Left lung (tissue), 4 donors: ENCODE measurements at regions not wholly inside any gene's neighbourhood (a gene's known extent, or its start where the extent isn't known, plus 50 kb on each side); places are given as distances from the start of the nearest gene placed in this dataset.
"Not testable (repeated sequence)": the region's sequence is repeated elsewhere in the genome, so short reads cannot be mapped to it uniquely, and the experiment has no call there.

Source experiments
- ATAC-seq: fragments of 200-7000 bp; cut with Tn5 transposase; one replicate; pipeline ENCODE4 v1.9.1; 2020; ENCODE audit warnings: moderate library complexity
- DNase-seq, 4 donors: peaks; one replicate each; pipeline ENCODE4 v3.0.0-alpha.2; 2013 to 2020
- H3K27ac ChIP-seq, 2 donors: fragments of 200-600 bp; sonication (generic) in 1 of 2; one replicate each; pipeline versions ENCODE4 v1.5.0 to v1.8.0; 2020 to 2021
- H3K27me3 ChIP-seq, 2 donors: fragments of 200-600 bp; sonication (generic) in 1 of 2; one replicate each; pipeline versions ENCODE4 v1.5.0 to v1.8.0; 2020 to 2021
- H3K36me3 ChIP-seq, 2 donors: fragments of 200-600 bp; sonication (generic) in 1 of 2; one replicate each; pipeline versions ENCODE4 v1.5.0 to v1.8.0; 2020 to 2021
- H3K4me1 ChIP-seq, 2 donors: fragments of 200-600 bp; one replicate each; pipeline ENCODE4 v1.8.0; 2021
- H3K4me3 ChIP-seq, 2 donors: fragments of 200-600 bp; sonication (generic) in 1 of 2; one replicate each; pipeline versions ENCODE4 v1.5.0 to v1.8.0; 2020 to 2021; ENCODE audit warnings: mild to moderate bottlenecking in 1 of 2
- H3K9me3 ChIP-seq, 2 donors: fragments of 200-600 bp; sonication (generic) in 1 of 2; one replicate each; pipeline versions ENCODE4 v1.5.0 to v1.8.0; 2020 to 2021
- intact Hi-C, 2 donors: fragments of 100-400 bp; cut with DNase I; formaldehyde crosslinking; loops; one replicate each; pipeline versions ENCODE4 v1.11.2 to v1.14.2; 2022
- TF ChIP-seq, protein P1 (sequence below), 2 donors: fragments of 200-600 bp; sonication (generic) in 1 of 2; IDR thresholded peaks; one replicate each; pipeline versions ENCODE4 v1.5.0 to v1.8.0; 2021; ENCODE audit warnings: antibody characterized with exemption in 2 of 2
- donor health status: DM: no; HTN: yes; CAD: no.
- donor health status: DM: no; HTN: no; CAD: no.

DNA sequence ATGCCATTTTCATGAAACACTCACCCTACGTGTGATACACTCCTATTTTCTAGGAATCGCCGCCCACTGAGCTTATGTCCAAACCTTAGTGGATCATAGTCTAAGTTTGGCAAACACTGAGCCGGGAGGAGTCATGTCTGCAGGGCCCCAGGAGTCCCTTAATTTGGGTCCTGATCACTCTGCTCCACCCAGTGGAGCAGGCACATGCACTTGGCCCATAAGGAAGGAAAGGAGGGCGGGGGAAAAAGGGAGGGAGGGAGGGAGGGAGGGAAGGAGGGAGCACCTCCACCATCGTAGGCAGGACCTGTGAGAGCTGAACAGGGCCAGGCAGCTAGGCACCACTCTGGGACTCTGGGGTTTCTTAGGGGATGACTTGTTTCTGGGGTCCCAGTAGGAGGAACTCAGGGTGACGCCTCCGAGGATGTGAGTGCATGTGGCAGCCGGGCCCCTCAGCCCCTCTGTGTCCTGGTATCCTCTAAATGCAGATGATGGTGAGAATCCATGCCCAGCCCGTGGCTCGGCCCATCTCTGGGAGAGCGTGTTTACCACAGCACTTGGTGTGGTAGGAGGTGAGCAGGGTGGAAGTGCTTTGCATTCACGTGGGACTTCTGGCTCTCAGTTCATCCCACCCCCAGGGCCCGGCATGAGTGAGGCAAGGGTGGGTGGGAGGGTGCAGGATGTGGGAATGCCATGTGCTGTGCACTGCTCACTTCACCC is 109.4 kb downstream of the KLF13 start:
- H3K9me3 ChIP-seq: no peaks in the 10 kb centered on the region
- no peaks in the 10 kb centered on the region for H3K27me3 ChIP-seq
- H3K4me3 ChIP-seq: peak overlapping the region in 1 of 2 donors; percentile 29
- H3K4me1 ChIP-seq: peaks cover 18 to 65% of the 10 kb centered on the region in 2 donors
- H3K27ac ChIP-seq: peak overlapping the region; percentile 74 to 92
- H3K36me3 ChIP-seq: no peaks in the 10 kb centered on the region
- TF ChIP-seq, protein P1, sequence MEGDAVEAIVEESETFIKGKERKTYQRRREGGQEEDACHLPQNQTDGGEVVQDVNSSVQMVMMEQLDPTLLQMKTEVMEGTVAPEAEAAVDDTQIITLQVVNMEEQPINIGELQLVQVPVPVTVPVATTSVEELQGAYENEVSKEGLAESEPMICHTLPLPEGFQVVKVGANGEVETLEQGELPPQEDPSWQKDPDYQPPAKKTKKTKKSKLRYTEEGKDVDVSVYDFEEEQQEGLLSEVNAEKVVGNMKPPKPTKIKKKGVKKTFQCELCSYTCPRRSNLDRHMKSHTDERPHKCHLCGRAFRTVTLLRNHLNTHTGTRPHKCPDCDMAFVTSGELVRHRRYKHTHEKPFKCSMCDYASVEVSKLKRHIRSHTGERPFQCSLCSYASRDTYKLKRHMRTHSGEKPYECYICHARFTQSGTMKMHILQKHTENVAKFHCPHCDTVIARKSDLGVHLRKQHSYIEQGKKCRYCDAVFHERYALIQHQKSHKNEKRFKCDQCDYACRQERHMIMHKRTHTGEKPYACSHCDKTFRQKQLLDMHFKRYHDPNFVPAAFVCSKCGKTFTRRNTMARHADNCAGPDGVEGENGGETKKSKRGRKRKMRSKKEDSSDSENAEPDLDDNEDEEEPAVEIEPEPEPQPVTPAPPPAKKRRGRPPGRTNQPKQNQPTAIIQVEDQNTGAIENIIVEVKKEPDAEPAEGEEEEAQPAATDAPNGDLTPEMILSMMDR (IDR thresholded peaks at IDR 0.05): no peak
- ATAC-seq: peak; percentile 1
- no peak for DNase-seq
- intact Hi-C loops: loop anchor here in 1 of 2 donors (10.0 kb wide), 1 partner anchor 221 kb away; no protein-coding TSS in a partner anchor

DNA sequence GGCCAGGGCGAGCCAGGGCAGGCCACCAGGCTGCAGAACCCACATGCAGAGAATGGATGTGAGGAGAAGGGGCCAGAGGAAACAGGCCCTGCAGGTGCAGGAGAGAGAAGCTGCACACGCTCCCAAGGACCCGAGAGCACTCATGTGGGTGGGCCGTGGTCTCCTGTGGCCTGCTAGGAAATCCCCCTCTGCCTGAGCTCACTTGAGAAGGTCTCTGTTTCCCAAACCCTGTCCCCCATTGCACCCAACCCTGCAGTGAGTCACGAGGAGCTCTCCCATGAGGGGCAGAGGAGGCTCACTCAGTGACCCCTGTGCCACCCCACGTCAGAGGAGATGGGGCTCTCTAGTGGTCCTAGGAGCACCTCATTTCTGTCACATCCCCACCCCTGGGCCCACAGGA is 111.1 kb downstream of the KLF13 start:
- no peak for ATAC-seq
- TF ChIP-seq, protein P1 (IDR thresholded peaks at IDR 0.05): no peak
- no peaks in the 10 kb centered on the region for H3K36me3 ChIP-seq
- no peaks in the 10 kb centered on the region for H3K9me3 ChIP-seq
- peaks cover 18 to 73% of the 10 kb centered on the region in 2 donors for H3K4me1 ChIP-seq
- H3K27ac ChIP-seq: no peak overlapping the region
- intact Hi-C loops: loop anchor here in 1 of 2 donors (10.0 kb wide), 1 partner anchor 223 kb away; no protein-coding TSS in a partner anchor
- no peaks in the 10 kb centered on the region for H3K27me3 ChIP-seq
- H3K4me3 ChIP-seq: no peak overlapping the region
- DNase-seq: no peak

DNA sequence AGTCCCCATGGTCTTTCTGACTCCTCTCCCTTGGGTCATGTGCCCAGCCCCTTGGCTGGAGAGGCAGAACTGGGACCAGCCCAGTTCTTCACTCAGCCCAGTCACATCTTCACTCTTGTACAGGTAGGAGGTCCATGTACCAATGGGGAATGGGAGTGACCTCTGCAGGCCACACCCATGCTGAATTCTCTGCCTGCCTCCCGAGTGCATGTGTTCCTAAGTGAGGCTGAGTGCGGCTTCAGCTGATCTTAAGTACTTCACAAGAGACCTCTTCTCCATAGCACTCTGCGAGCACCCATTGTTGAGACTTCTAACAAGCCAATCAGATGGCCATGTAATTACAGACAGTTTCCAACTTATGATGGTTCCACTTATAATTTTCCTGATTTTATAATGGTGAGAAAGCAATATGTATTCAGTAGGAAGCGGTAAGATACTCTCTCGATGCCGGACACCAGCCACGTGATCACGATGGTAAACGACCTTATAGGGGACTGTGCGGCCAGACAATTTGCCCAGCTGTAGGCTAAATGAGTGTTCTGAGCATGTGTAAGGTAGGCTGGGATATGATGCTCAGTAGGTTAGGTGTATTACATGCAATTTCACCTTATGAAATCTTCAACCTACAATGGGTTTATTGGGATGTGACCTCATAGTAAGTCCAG is 112.1 kb downstream of the KLF13 start:
- Histone ChIP-seq H3K27ac (peak overlapping the region in 1 of 2 donors; percentile 24), H3K4me3 (no peak overlapping the region), H3K27me3 (no peaks in the 10 kb centered on the region), H3K36me3 (no peaks in the 10 kb centered on the region), H3K4me1 (peaks cover 18 to 82% of the 10 kb centered on the region in 2 donors), H3K9me3 (no peaks in the 10 kb centered on the region)
- TF ChIP-seq, protein P1 (IDR thresholded peaks at IDR 0.05): no peak
- DNase-seq (peak in 2 of 4 donors; percentile 39 to 75), ATAC-seq (peak; percentile 77)
- intact Hi-C loops: loop anchor here in 1 of 2 donors (10.0 kb wide), 1 partner anchor 224 kb away; no protein-coding TSS in a partner anchor

DNA sequence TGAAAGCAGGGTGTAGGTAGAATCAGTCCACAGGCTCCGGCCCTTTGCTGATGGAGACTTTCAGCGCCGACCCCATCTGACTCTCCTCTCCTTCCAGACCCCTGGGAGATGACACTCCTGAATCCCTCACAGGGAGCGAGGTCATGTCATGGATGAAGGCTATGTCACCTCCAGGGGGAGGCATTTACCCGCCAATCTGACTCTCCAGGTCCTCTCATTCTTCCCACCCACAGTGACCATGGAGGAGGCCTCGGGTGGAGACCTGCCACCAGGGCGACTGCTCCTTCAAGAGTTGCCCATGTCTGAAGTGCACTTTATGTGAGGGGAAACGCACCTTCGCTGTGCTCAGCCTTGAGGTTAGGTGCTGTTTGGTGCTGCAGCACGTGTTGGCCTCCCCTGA is 112.7 kb downstream of the KLF13 start:
- Histone ChIP-seq H3K27me3 (no peaks in the 10 kb centered on the region), H3K27ac (peak overlapping the region in 1 of 2 donors; percentile 24), H3K4me3 (no peak overlapping the region), H3K36me3 (no peaks in the 10 kb centered on the region), H3K9me3 (no peaks in the 10 kb centered on the region), H3K4me1 (peaks cover 17 to 82% of the 10 kb centered on the region in 2 donors)
- DNase-seq (no peak), ATAC-seq (peak; percentile 49)
- intact Hi-C loops: loop anchor here in 1 of 2 donors (10.0 kb wide), 1 partner anchor 225 kb away; no protein-coding TSS in a partner anchor
- TF ChIP-seq, protein P1 (IDR thresholded peaks at IDR 0.05): peak in 1 of 2 donors; percentile 34

DNA sequence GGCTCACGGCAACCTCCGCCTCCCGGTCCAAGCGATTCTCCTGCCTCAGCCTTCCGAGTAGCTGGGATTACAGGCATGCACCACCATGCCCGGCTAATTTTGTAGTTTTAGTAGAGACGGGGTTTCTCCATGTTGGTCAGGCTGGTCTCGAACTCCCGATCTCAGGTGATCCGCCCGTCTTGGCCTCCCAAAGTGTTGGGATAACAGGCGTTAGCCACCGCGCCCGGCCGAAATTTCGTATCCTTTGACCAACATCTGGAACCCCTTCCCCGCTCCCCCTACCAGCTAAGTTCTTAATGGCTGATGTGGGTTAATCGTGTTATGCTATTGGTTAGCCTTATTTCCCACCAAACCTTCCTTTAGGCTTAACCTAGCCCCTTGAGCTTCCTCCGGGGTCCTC is 113.6 kb downstream of the KLF13 start:
- H3K36me3 ChIP-seq, H3K27me3 ChIP-seq, DNase-seq, H3K9me3 ChIP-seq, ATAC-seq, intact Hi-C loops: not testable (repeated sequence)
- Histone ChIP-seq H3K4me1 (peaks cover 11 to 78% of the 10 kb centered on the region in 2 donors), H3K4me3 (peak overlapping the region; percentile 50 to 58), H3K27ac (peak overlapping the region in 1 of 2 donors; percentile 83)
